ENCODE measurements at regions not wholly inside any gene's neighbourhood (a gene's known extent, or its start where the extent isn't known, plus 50 kb on each side); places are given as distances from the start of the nearest gene placed in this dataset.

GRCh38 chr11:131278472-131278871 is 91.9 kb upstream of the NTM start:
- 89% methylated on average over 6 of the region's 6 CpGs for WGBS (ENCODE audit: low lambda C conversion rate, missing lambda C conversion rate)
- TF ChIP-seq EZH2phosphoT487 (IDR thresholded peaks at IDR 0.05; ENCODE audit: low read depth, severe bottlenecking, unreplicated experiment) = no peak
- no peak for TF ChIP-seq EZH2 (IDR thresholded peaks at IDR 0.05; ENCODE audit: borderline replicate concordance)
- no peak for TF ChIP-seq CTCF (IDR thresholded peaks at IDR 0.05; ENCODE audit: poor library complexity)
- H3K9me3 ChIP-seq (ENCODE audit: low read depth) = no peaks in the 10 kb centered on the region

GRCh38 chr11:131279654-131280384 is 90.6 kb upstream of the NTM start:
- Histone ChIP-seq H3K4me2 (no peak overlapping the region), H3K9me3 (ENCODE audit: low read depth) (no peaks in the 10 kb centered on the region), H4K20me1 (ENCODE audit: insufficient read depth, poor library complexity, severe bottlenecking) (no peaks in the 10 kb centered on the region), H3K27ac (no peak overlapping the region), H3K36me3 (replicated peaks; ENCODE audit: insufficient read depth, low read depth) (no peaks in the 10 kb centered on the region), H3K9me2 (replicated peaks; ENCODE audit: insufficient read depth) (no peaks in the 10 kb centered on the region), H2AFZ (no peak overlapping the region), H3K27me3 (no peaks in the 10 kb centered on the region), H3K4me1 (ENCODE audit: insufficient read depth) (no peaks in the 10 kb centered on the region), H3K4me3 (no peak overlapping the region), H3K79me2 (no peaks in the 10 kb centered on the region)
- DNase-seq (ENCODE audit: low spot score) = no peak
- WGBS (ENCODE audit: low lambda C conversion rate, missing lambda C conversion rate) = 90% methylated on average over 3 of the region's 3 CpGs
- TF ChIP-seq CTCF (IDR thresholded peaks at IDR 0.05; ENCODE audit: poor library complexity) (no peak), EZH2phosphoT487 (IDR thresholded peaks at IDR 0.05; ENCODE audit: low read depth, severe bottlenecking, unreplicated experiment) (no peak), EZH2 (IDR thresholded peaks at IDR 0.05; ENCODE audit: borderline replicate concordance) (no peak)

More at GRCh38 chr11:131278472-131278871, 91.9 kb upstream of the NTM start:
- Histone ChIP-seq H3K4me1 (ENCODE audit: insufficient read depth) (no peaks in the 10 kb centered on the region), H3K36me3 (replicated peaks; ENCODE audit: insufficient read depth, low read depth) (no peaks in the 10 kb centered on the region), H2AFZ (no peak overlapping the region), H3K9me2 (replicated peaks; ENCODE audit: insufficient read depth) (no peaks in the 10 kb centered on the region), H3K27ac (no peak overlapping the region), H3K27me3 (no peaks in the 10 kb centered on the region), H3K4me2 (no peak overlapping the region), H3K79me2 (no peaks in the 10 kb centered on the region), H3K4me3 (no peak overlapping the region), H4K20me1 (ENCODE audit: insufficient read depth, poor library complexity, severe bottlenecking) (no peaks in the 10 kb centered on the region)
- DNase-seq (ENCODE audit: low spot score) = no peak

GRCh38 chr11:131281316-131281715 is 89.1 kb upstream of the NTM start:
- no peaks in the 10 kb centered on the region for H3K9me3 ChIP-seq (ENCODE audit: low read depth)
- H3K79me2 ChIP-seq = no peaks in the 10 kb centered on the region
- H3K9me2 ChIP-seq (replicated peaks; ENCODE audit: insufficient read depth) = no peaks in the 10 kb centered on the region
- TF ChIP-seq CTCF (IDR thresholded peaks at IDR 0.05; ENCODE audit: poor library complexity) (no peak), EZH2phosphoT487 (IDR thresholded peaks at IDR 0.05; ENCODE audit: low read depth, severe bottlenecking, unreplicated experiment) (no peak), EZH2 (IDR thresholded peaks at IDR 0.05; ENCODE audit: borderline replicate concordance) (no peak)
- no peak for DNase-seq (ENCODE audit: low spot score)
- H2AFZ ChIP-seq = no peak overlapping the region
- H3K27ac ChIP-seq = no peak overlapping the region
- no peaks in the 10 kb centered on the region for H3K36me3 ChIP-seq (replicated peaks; ENCODE audit: insufficient read depth, low read depth)
- 92% methylated on average over 3 of the region's 3 CpGs for WGBS (ENCODE audit: low lambda C conversion rate, missing lambda C conversion rate)
- H4K20me1 ChIP-seq (ENCODE audit: insufficient read depth, poor library complexity, severe bottlenecking) = no peaks in the 10 kb centered on the region
- no peak overlapping the region for H3K4me3 ChIP-seq
- H3K4me1 ChIP-seq (ENCODE audit: insufficient read depth) = no peaks in the 10 kb centered on the region
- no peak overlapping the region for H3K4me2 ChIP-seq
- no peaks in the 10 kb centered on the region for H3K27me3 ChIP-seq

Measured in hepatocyte (in vitro differentiated cells).